Loucy (cell line): ENCODE measurements at regions not wholly inside any gene's neighbourhood (a gene's known extent, or its start where the extent isn't known, plus 50 kb on each side); places are given as distances from the start of the nearest gene placed in this dataset.

Source experiments
- H2AFZ ChIP-seq: fragments of 200-600 bp; sonication (generic); 2 replicates; pipeline ENCODE4 v1.6.0; 2016; ENCODE audit warnings: antibody characterized with exemption, mild to moderate bottlenecking, low read length, moderate library complexity
- H3F3A ChIP-seq: fragments of 200-600 bp; 2 replicates; pipeline ENCODE4 v1.6.0; 2016; ENCODE audit warnings: antibody characterized with exemption, low read depth, mild to moderate bottlenecking
- H3K27me3 ChIP-seq: fragments of 200-600 bp; sonication (generic); 2 replicates; pipeline ENCODE4 v1.6.1; 2014; ENCODE audit warnings: low read length, mild to moderate bottlenecking; ENCODE audit not compliant: insufficient read depth, poor library complexity, severe bottlenecking
- H3K36me3 ChIP-seq: fragments of 200-600 bp; sonication (generic); 2 replicates; pipeline ENCODE4 v1.6.1; 2016; ENCODE audit warnings: low read length; ENCODE audit not compliant: insufficient read depth
- H3K4me1 ChIP-seq: fragments of 200-600 bp; sonication (generic); 2 replicates; pipeline ENCODE4 v1.5.1; 2014; ENCODE audit warnings: low read length, mild to moderate bottlenecking; ENCODE audit not compliant: insufficient read depth, poor library complexity, severe bottlenecking
- H3K4me2 ChIP-seq: fragments of 200-600 bp; sonication (generic); 2 replicates; pipeline ENCODE4 v1.6.0; 2014; ENCODE audit warnings: antibody characterized with exemption, low read length, low read depth, mild to moderate bottlenecking; ENCODE audit not compliant: poor library complexity, severe bottlenecking
- H3K4me3 ChIP-seq: fragments of 200-600 bp; sonication (generic); 2 replicates; pipeline ENCODE4 v1.5.1; 2014; ENCODE audit warnings: low read length, mild to moderate bottlenecking, mixed read lengths; ENCODE audit not compliant: poor library complexity, severe bottlenecking
- H3K79me2 ChIP-seq: fragments of 200-600 bp; sonication (generic); 2 replicates; pipeline ENCODE4 v1.6.1; 2014; ENCODE audit warnings: low read length; ENCODE audit not compliant: insufficient read depth
- H3K9ac ChIP-seq: fragments of 200-600 bp; sonication (generic); 2 replicates; pipeline ENCODE4 v1.6.0; 2014; ENCODE audit warnings: mild to moderate bottlenecking, low read depth, low read length, moderate library complexity; ENCODE audit not compliant: poor library complexity, severe bottlenecking
- H3K9me2 ChIP-seq: fragments of 200-600 bp; sonication (generic); replicated peaks from 2 replicates; pipeline ENCODE4 v1.6.1; 2016; ENCODE audit warnings: low read depth, low read length, mixed read lengths
- H3K9me3 ChIP-seq: fragments of 200-600 bp; sonication (generic); 2 replicates; pipeline ENCODE4 v1.6.1; 2014; ENCODE audit warnings: mild to moderate bottlenecking, antibody characterized with exemption, low read length, low read depth; ENCODE audit not compliant: insufficient read depth
- H4K20me1 ChIP-seq: fragments of 200-600 bp; sonication (generic); 2 replicates; pipeline ENCODE4 v1.6.0; 2014; ENCODE audit warnings: antibody characterized with exemption, low read length, mild to moderate bottlenecking; ENCODE audit not compliant: insufficient read depth, poor library complexity, severe bottlenecking
- EZH2phosphoT487 ChIP-seq: fragments of 200-600 bp; IDR thresholded peaks from 2 replicates; pipeline ENCODE4 v1.6.1; 2018; ENCODE audit warnings: antibody characterized with exemption, mild to moderate bottlenecking, moderate library complexity, borderline replicate concordance
- TF ChIP-seq, protein P1 (sequence below): fragments of 200-600 bp; sonication (generic); conservative IDR thresholded peaks from 2 replicates; pipeline ENCODE4 v1.5.1; 2014; ENCODE audit warnings: mild to moderate bottlenecking, antibody characterized with exemption, low read length

DNA sequence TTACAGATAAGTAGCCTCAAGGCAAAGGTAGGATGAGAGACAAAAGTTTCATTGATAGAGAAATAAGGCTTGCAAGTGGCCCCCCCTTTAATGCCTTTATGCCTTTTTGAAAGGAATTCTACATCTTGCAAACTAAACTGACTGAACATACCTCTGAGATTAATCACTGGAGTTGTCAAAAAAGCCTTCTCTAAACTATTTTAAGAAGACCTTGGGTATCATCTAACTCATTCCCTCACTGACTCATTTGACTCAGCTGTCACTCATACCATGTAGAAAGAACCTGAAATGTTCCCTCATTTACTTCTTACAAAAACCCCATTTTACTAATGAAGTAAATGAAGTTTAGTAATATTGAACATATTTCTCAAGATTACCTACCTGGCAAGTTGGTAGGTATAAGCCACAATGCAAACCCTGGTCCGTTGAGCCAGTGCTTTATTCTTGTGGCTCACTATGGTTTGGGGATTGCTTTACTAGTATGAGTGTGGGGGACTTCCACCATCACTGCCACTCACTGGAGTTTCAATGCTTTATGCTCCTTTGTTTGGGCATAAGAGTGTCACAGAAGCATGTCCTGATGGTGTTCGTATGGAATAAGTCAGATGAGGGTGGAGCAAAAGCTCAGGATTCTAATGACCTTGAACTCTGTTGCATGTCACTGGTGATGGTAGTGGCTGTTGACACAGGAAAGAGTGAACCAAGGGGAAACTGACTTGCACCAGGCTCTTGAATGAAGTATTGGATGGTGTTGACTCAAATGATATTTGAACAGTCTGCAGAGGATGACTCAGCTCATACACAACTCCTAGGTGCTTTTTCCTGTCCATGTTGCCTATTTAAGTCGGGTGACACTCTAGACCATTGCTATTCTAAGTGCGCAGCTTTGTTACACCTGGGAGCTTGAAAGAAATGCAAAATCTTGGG lies 305.5 kb upstream of the EMCN start:
- Histone ChIP-seq H3K4me1 (peaks cover 30% of the 10 kb centered on the region), H3K4me2 (no peak overlapping the region), H3K4me3 (no peak overlapping the region), H3K79me2 (no peaks in the 10 kb centered on the region), H3K27me3 (no peaks in the 10 kb centered on the region), H3K9ac (no peak overlapping the region), H3K9me2 (no peaks in the 10 kb centered on the region), H3K36me3 (no peaks in the 10 kb centered on the region), H3K9me3 (no peaks in the 10 kb centered on the region), H3F3A (no peaks in the 10 kb centered on the region), H2AFZ (no peak overlapping the region), H4K20me1 (no peaks in the 10 kb centered on the region)
- TF ChIP-seq, protein P1, sequence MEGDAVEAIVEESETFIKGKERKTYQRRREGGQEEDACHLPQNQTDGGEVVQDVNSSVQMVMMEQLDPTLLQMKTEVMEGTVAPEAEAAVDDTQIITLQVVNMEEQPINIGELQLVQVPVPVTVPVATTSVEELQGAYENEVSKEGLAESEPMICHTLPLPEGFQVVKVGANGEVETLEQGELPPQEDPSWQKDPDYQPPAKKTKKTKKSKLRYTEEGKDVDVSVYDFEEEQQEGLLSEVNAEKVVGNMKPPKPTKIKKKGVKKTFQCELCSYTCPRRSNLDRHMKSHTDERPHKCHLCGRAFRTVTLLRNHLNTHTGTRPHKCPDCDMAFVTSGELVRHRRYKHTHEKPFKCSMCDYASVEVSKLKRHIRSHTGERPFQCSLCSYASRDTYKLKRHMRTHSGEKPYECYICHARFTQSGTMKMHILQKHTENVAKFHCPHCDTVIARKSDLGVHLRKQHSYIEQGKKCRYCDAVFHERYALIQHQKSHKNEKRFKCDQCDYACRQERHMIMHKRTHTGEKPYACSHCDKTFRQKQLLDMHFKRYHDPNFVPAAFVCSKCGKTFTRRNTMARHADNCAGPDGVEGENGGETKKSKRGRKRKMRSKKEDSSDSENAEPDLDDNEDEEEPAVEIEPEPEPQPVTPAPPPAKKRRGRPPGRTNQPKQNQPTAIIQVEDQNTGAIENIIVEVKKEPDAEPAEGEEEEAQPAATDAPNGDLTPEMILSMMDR, result no peak
- TF ChIP-seq EZH2phosphoT487, result no peak

DNA sequence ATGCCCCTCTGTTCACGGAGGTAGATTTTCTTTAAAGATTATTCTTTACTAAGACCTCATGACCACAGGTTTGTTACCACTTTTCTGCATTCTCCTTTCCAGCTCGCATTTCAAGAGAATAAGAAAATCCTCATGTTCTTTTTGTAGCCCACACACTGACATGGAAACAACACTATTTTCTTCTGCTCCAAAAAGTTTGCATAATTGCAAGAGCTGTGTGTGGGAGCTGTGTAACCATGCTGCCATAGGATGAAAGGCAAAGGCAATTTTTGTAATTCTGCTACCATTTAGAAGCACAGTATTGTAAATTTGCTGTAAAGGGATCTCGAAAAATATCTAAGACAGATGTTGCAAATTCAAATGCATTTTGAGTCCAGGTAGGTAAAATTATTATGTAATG lies 302.4 kb upstream of the EMCN start:
- no peak overlapping the region for H3K4me3 ChIP-seq
- TF ChIP-seq EZH2phosphoT487, result no peak
- TF ChIP-seq, protein P1, result no peak
- no peaks in the 10 kb centered on the region for H3K27me3 ChIP-seq
- H3F3A ChIP-seq, result no peaks in the 10 kb centered on the region
- no peaks in the 10 kb centered on the region for H4K20me1 ChIP-seq
- H3K79me2 ChIP-seq, result no peaks in the 10 kb centered on the region
- no peak overlapping the region for H2AFZ ChIP-seq
- no peaks in the 10 kb centered on the region for H3K9me2 ChIP-seq
- no peak overlapping the region for H3K9ac ChIP-seq
- H3K4me2 ChIP-seq, result peak overlapping the region; percentile 16
- H3K36me3 ChIP-seq, result no peaks in the 10 kb centered on the region
- H3K9me3 ChIP-seq, result no peaks in the 10 kb centered on the region
- peaks cover 30% of the 10 kb centered on the region for H3K4me1 ChIP-seq

DNA sequence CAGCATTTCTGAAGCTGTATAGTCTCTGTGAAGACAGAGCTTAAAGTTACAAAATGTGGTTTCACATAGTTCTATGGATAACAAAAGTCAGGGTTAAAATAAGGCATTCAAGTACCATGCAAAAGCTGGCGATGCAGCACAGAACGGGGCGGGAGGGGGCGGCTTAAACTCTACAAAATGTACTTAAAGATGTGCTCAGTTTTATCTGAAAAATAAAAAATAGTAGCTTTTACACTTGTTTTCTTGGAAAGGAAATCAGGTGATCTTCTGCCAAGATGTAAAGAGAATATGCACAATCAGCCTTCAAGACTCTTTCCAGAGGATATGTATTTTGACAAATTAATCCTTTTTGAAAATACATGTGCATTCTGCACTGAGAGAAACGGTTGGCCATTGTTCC lies 301.7 kb upstream of the EMCN start:
- H3K36me3 ChIP-seq, result no peaks in the 10 kb centered on the region
- TF ChIP-seq, protein P1, result no peak
- TF ChIP-seq EZH2phosphoT487, result no peak
- H3K4me3 ChIP-seq, result no peak overlapping the region
- no peak overlapping the region for H3K4me2 ChIP-seq
- no peaks in the 10 kb centered on the region for H3K9me3 ChIP-seq
- peaks cover 30% of the 10 kb centered on the region for H3K4me1 ChIP-seq
- no peaks in the 10 kb centered on the region for H3K27me3 ChIP-seq
- H4K20me1 ChIP-seq, result no peaks in the 10 kb centered on the region
- H2AFZ ChIP-seq, result no peak overlapping the region
- no peaks in the 10 kb centered on the region for H3K9me2 ChIP-seq
- H3F3A ChIP-seq, result no peaks in the 10 kb centered on the region
- no peak overlapping the region for H3K9ac ChIP-seq
- no peaks in the 10 kb centered on the region for H3K79me2 ChIP-seq
